GM23248 (cell line): ENCODE measurements at regions not wholly inside any gene's neighbourhood (a gene's known extent, or its start where the extent isn't known, plus 50 kb on each side); places are given as distances from the start of the nearest gene placed in this dataset.

Experiments used
- EZH2 ChIP-seq: fragments of 200-600 bp; sonication (generic); IDR thresholded peaks from 2 replicates; pipeline ENCODE4 v1.6.1; 2018; ENCODE audit warnings: antibody characterized with exemption, mild to moderate bottlenecking; ENCODE audit not compliant: insufficient read depth, poor library complexity, severe bottlenecking
- EZH2phosphoT487 ChIP-seq: fragments of 200-600 bp; sonication (generic); IDR thresholded peaks from 2 replicates; pipeline ENCODE4 v1.6.1; 2018; ENCODE audit warnings: antibody characterized with exemption, moderate library complexity, mild to moderate bottlenecking, low read depth; ENCODE audit not compliant: insufficient read depth

DNA sequence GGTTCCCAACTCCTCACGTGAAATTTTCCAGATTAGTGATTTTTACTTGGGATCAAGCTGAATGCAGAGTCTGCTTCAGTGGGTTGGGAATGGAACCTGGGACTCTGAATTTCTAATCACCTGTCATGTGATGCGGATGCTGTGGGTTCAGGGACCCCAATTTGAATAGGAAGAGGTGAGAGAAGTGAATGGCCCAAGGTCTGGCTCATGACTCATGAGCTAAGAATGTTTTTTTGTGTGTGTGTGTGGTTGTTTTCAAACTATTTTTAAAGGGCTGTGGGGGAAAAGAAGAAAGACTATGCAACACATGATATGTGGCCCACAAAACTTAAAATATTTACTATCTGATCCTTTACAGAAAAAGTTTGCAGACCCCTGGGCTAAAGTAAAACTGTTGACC lies 108.5 kb upstream of the CYRIA start:
- TF ChIP-seq EZH2: no peak
- TF ChIP-seq EZH2phosphoT487: no peak
